Calu3 (cell line): ENCODE measurements at regions not wholly inside any gene's neighbourhood (a gene's known extent, or its start where the extent isn't known, plus 50 kb on each side); places are given as distances from the start of the nearest gene placed in this dataset.

Experiments
- BruUV-seq: library from RNA; stranded (reverse); fragments of 400-500 nt; replicated peaks from 2 replicates; lab custom pipeline; 2021; lab: Mats Ljungman, UMichigan
- CTCF ChIA-PET: fragments of 300-600 bp; sonication (Branson Sonifier 250); formaldehyde crosslinking; loops from one replicate; lab custom pipeline; 2022; ENCODE audit warnings: antibody characterized with exemption; lab: Charles Lee
- DNase-seq: peaks from one replicate; pipeline ENCODE4 v3.0.0; 2022
- H3K27ac Mint-ChIP-seq: one replicate; pipeline ENCODE4 v1.8.0; 2022; ENCODE audit warnings: mixed read lengths; ENCODE audit not compliant: unreplicated experiment
- H3K27me3 Mint-ChIP-seq: one replicate; pipeline ENCODE4 v1.8.0; 2022; ENCODE audit warnings: mixed read lengths; ENCODE audit not compliant: unreplicated experiment
- H3K36me3 Mint-ChIP-seq: one replicate; pipeline ENCODE4 v1.8.0; 2022; ENCODE audit warnings: mild to moderate bottlenecking, moderate library complexity, mixed read lengths; ENCODE audit not compliant: insufficient read depth, unreplicated experiment
- H3K4me1 Mint-ChIP-seq: one replicate; pipeline ENCODE4 v1.8.0; 2022; ENCODE audit warnings: mild to moderate bottlenecking, low read depth, mixed read lengths; ENCODE audit not compliant: unreplicated experiment
- H3K4me3 Mint-ChIP-seq: one replicate; pipeline ENCODE4 v1.8.0; 2022; ENCODE audit warnings: mild to moderate bottlenecking, low read depth, moderate library complexity, mixed read lengths; ENCODE audit not compliant: unreplicated experiment
- H3K9me3 Mint-ChIP-seq: one replicate; pipeline ENCODE4 v1.8.0; 2022; ENCODE audit warnings: low read depth, mixed read lengths; ENCODE audit not compliant: unreplicated experiment
- CTCF ChIP-seq: fragments of 200-600 bp; IDR thresholded peaks from one replicate; pipeline ENCODE4 v1.8.0; 2022; ENCODE audit warnings: antibody characterized with exemption; ENCODE audit not compliant: unreplicated experiment
- intact Hi-C: fragments of 100-400 bp; cut with micrococcal nuclease; formaldehyde crosslinking; loops from one replicate; pipeline ENCODE4 v1.10.0; 2022; ENCODE audit not compliant: unreplicated experiment

- TF ChIP-seq CTCF: no peak
- intact Hi-C loops: no loop called here
- no peaks in the 10 kb centered on the region for H3K4me1 Mint-ChIP-seq
- H3K9me3 Mint-ChIP-seq: peaks cover 4% of the 10 kb centered on the region
- H3K27me3 Mint-ChIP-seq: no peaks in the 10 kb centered on the region
- H3K4me3 Mint-ChIP-seq: no peak overlapping the region
- CTCF ChIA-PET: no interaction called here
- BruUV-seq: no TSS peak
- H3K36me3 Mint-ChIP-seq: no peaks in the 10 kb centered on the region
- H3K27ac Mint-ChIP-seq: no peak overlapping the region
- DNase-seq: no peak
These were observed 386.2 kb downstream of the LRRIQ3 start for GRCh38 chr1:73811798-73812197.

- H3K4me1 Mint-ChIP-seq: peaks cover 16% of the 10 kb centered on the region
- no peaks in the 10 kb centered on the region for H3K27me3 Mint-ChIP-seq
- H3K27ac Mint-ChIP-seq: no peak overlapping the region
- no peak for TF ChIP-seq CTCF
- CTCF ChIA-PET: interaction anchor here (1.2 kb wide), 1 partner anchor 10 kb away, joined by 3 read pairs; no protein-coding TSS in a partner anchor
- H3K9me3 Mint-ChIP-seq: peaks cover 4% of the 10 kb centered on the region
- no peak for DNase-seq
- no peak overlapping the region for H3K4me3 Mint-ChIP-seq
- intact Hi-C loops: no loop called here
- no peaks in the 10 kb centered on the region for H3K36me3 Mint-ChIP-seq
- no TSS peak for BruUV-seq
These were observed 393.0 kb downstream of the LRRIQ3 start for GRCh38 chr1:73804935-73805334.

- CTCF ChIA-PET: no interaction called here
- Mint-ChIP-seq H3K36me3 (no peaks in the 10 kb centered on the region), H3K4me3 (no peak overlapping the region), H3K27ac (no peak overlapping the region), H3K4me1 (peaks cover 16% of the 10 kb centered on the region), H3K9me3 (peaks cover 4% of the 10 kb centered on the region), H3K27me3 (no peaks in the 10 kb centered on the region)
- TF ChIP-seq CTCF: no peak
- intact Hi-C loops: no loop called here
- no peak for DNase-seq
- no TSS peak for BruUV-seq
These were observed 394.6 kb downstream of the LRRIQ3 start for GRCh38 chr1:73803380-73803779.

- no peak for DNase-seq
- BruUV-seq: no TSS peak
- TF ChIP-seq CTCF: no peak
- H3K36me3 Mint-ChIP-seq: no peaks in the 10 kb centered on the region
- no peak overlapping the region for H3K27ac Mint-ChIP-seq
- H3K4me3 Mint-ChIP-seq: no peak overlapping the region
- intact Hi-C loops: no loop called here
- peaks cover 4% of the 10 kb centered on the region for H3K9me3 Mint-ChIP-seq
- CTCF ChIA-PET: no interaction called here
- no peaks in the 10 kb centered on the region for H3K27me3 Mint-ChIP-seq
- H3K4me1 Mint-ChIP-seq: peaks cover 16% of the 10 kb centered on the region
These were observed 396.0 kb downstream of the LRRIQ3 start for GRCh38 chr1:73801912-73802429.
